ENCODE measurements at regions not wholly inside any gene's neighbourhood (a gene's known extent, or its start where the extent isn't known, plus 50 kb on each side); places are given as distances from the start of the nearest gene placed in this dataset.

- TF ChIP-seq POLR2A (IDR thresholded peaks at IDR 0.05; ENCODE audit: low read length), result no peak
- TF ChIP-seq GATA1 (IDR thresholded peaks at IDR 0.05; ENCODE audit: low read depth, low read length), result no peak
Measured at GRCh38 chr10:28429045-28429444, 103.9 kb upstream of the WAC start.

All from erythroblast (primary cell).